ENCODE measurements at regions not wholly inside any gene's neighbourhood (a gene's known extent, or its start where the extent isn't known, plus 50 kb on each side); places are given as distances from the start of the nearest gene placed in this dataset.

DNA sequence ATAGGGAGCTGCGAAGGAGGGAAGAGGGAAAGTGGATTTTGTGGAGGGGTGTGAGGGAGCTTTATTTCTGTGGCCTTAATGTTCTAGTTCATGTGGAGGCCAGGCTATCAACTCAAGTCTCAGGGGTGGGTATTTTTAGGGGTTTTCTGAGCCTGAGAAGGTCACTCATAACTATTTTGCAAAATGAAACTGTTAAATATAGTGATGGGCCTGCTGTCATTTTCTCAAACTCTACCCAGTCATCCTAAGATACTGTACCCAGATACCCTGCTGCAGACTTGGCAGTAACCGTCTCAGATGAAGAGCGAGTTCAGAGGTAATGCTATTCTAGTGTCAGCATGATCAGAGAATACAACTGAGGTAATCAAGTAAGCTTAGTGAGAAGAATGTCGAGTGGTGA is 545.0 kb upstream of the TBL1XR1 start:
- Histone ChIP-seq H3K4me3 (ENCODE audit: low read depth in 1 of 3, low read length in 3 of 3) (no peak overlapping the region), H3K4me1 (ENCODE audit: control insufficient read depth in 3 of 3, insufficient read depth in 2 of 3, low read depth in 1 of 3, low read length in 2 of 3) (no peaks in the 10 kb centered on the region), H3K27me3 (ENCODE audit: control insufficient read depth in 3 of 3, insufficient read depth in 3 of 3, low read length in 3 of 3) (no peaks in the 10 kb centered on the region), H3K36me3 (ENCODE audit: control insufficient read depth in 3 of 3, insufficient read depth in 2 of 3, low read depth in 1 of 3, low read length in 3 of 3) (no peaks in the 10 kb centered on the region), H3K27ac (ENCODE audit: low read depth in 1 of 3, low read length in 2 of 3) (no peak overlapping the region), H3K9me3 (ENCODE audit: control insufficient read depth in 2 of 2, insufficient read depth in 1 of 2, low read depth in 1 of 2, low read length in 1 of 2) (peaks cover 0 to 7% of the 10 kb centered on the region in 2 donors)
- WGBS, 3 donors, result 86 to 88% (median 88%) methylated on average over 4 of the region's 4 CpGs
- no peak for FAIRE-seq
- no peak for DNase-seq

DNA sequence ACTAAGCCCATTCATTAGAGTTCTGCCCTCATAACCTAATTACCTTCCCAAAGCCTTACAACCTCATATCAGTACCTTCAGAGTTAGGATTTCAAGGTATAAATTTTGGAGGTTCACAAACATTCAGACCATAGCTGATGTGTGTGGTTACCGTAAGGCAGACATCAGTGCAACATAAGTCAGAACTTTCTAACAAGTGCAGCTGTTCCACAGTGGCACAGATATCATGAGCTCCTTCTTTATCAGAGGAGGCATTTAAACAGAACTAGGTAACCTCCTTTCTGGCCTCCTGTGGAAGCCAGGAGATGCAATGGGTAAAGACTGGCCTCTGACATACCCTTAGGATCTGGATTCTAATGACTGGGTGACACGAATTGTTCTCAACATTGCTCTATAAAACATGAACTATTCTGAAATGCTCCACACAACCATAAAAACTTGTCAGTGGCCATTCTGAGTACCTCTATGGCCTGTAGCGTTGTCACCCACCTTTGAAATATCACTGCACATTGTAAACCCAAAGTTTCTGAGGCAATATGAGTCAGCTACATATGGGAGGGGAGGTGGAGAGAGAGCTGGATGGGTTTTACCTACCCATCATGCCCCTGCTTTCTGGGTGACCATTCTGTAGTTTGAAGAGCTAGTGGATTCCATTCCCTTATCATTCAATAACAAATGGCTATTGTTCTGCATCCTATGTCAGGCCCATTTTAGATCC is 546.0 kb upstream of the TBL1XR1 start:
- Histone ChIP-seq H3K4me3 (ENCODE audit: low read depth in 1 of 3, low read length in 3 of 3) (no peak overlapping the region), H3K4me1 (ENCODE audit: control insufficient read depth in 3 of 3, insufficient read depth in 2 of 3, low read depth in 1 of 3, low read length in 2 of 3) (no peaks in the 10 kb centered on the region), H3K9me3 (ENCODE audit: control insufficient read depth in 2 of 2, insufficient read depth in 1 of 2, low read depth in 1 of 2, low read length in 1 of 2) (peaks cover 0 to 7% of the 10 kb centered on the region in 2 donors), H3K36me3 (ENCODE audit: control insufficient read depth in 3 of 3, insufficient read depth in 2 of 3, low read depth in 1 of 3, low read length in 3 of 3) (no peaks in the 10 kb centered on the region), H3K27ac (ENCODE audit: low read depth in 1 of 3, low read length in 2 of 3) (no peak overlapping the region), H3K27me3 (ENCODE audit: control insufficient read depth in 3 of 3, insufficient read depth in 3 of 3, low read length in 3 of 3) (no peaks in the 10 kb centered on the region)
- WGBS, 3 donors, result 57 to 84% (median 79%) methylated on average over 3 of the region's 3 CpGs
- DNase-seq (no peak), FAIRE-seq (no peak)

DNA sequence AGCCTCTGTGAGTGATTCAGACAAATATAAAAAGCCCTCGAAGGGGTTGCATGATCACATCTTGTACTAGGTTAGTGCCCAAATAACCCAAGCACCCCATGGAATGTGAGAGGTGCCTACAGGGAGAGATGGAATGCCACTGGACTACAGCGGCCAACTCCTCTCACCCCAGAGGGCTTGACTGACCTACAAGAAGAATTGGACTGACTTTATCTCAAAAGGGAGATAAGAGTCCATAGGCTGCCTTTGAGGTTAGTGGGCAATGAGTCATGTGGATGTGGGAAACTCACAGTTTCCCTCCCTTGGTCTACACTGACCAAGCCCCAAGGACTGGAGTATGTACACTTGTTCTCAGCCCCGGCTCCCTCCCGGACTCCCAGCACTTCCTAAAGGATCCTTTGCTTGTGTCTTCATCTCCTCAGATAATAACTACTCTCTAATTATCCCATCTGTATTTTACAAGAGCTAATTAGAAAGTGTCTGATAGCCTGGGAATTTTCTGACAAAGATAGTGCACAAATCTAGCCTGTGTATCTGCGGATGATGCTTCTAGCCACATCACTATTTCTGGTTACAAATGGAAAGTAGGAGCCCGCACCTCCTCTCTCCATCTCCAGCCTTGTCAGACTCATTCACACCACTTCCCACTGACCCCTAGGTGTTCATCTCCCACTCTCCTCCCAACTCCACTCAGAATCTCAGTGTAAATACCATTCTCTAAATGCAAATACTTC is 547.8 kb upstream of the TBL1XR1 start:
- H3K27me3 ChIP-seq (ENCODE audit: control insufficient read depth in 3 of 3, insufficient read depth in 3 of 3, low read length in 3 of 3), result no peaks in the 10 kb centered on the region
- no peaks in the 10 kb centered on the region for H3K4me1 ChIP-seq (ENCODE audit: control insufficient read depth in 3 of 3, insufficient read depth in 2 of 3, low read depth in 1 of 3, low read length in 2 of 3)
- peaks cover 0 to 7% of the 10 kb centered on the region in 2 donors for H3K9me3 ChIP-seq (ENCODE audit: control insufficient read depth in 2 of 2, insufficient read depth in 1 of 2, low read depth in 1 of 2, low read length in 1 of 2)
- no peak for DNase-seq
- H3K4me3 ChIP-seq (ENCODE audit: low read depth in 1 of 3, low read length in 3 of 3), result no peak overlapping the region
- 75 to 90% (median 84%) methylated on average over 6 of the region's 6 CpGs for WGBS, 3 donors
- H3K27ac ChIP-seq (ENCODE audit: low read depth in 1 of 3, low read length in 2 of 3), result no peak overlapping the region
- no peak for FAIRE-seq
- no peaks in the 10 kb centered on the region for H3K36me3 ChIP-seq (ENCODE audit: control insufficient read depth in 3 of 3, insufficient read depth in 2 of 3, low read depth in 1 of 3, low read length in 3 of 3)

DNA sequence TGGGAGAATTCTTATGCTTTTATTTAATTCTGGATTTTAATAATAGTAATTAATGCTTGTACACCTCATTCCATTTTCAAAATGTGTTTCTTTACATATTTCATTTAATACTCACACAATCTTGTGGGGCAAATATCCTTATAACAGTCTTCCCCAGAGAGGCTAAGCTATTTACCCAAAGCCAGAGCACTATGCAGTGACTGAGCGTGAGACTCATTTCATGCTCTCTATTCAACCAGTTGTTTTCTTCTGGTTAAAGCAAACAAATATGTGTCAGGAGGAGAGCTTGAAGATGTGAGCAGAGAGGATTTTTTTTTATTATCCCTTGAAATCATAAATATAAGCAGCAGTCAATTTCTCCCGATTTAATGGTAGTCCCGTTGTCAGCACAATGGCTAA is 548.3 kb upstream of the TBL1XR1 start:
- H3K4me3 ChIP-seq (ENCODE audit: low read depth in 1 of 3, low read length in 3 of 3), result no peak overlapping the region
- no peaks in the 10 kb centered on the region for H3K36me3 ChIP-seq (ENCODE audit: control insufficient read depth in 3 of 3, insufficient read depth in 2 of 3, low read depth in 1 of 3, low read length in 3 of 3)
- peaks cover 0 to 7% of the 10 kb centered on the region in 2 donors for H3K9me3 ChIP-seq (ENCODE audit: control insufficient read depth in 2 of 2, insufficient read depth in 1 of 2, low read depth in 1 of 2, low read length in 1 of 2)
- H3K4me1 ChIP-seq (ENCODE audit: control insufficient read depth in 3 of 3, insufficient read depth in 2 of 3, low read depth in 1 of 3, low read length in 2 of 3), result no peaks in the 10 kb centered on the region
- DNase-seq (no peak), FAIRE-seq (no peak)
- H3K27me3 ChIP-seq (ENCODE audit: control insufficient read depth in 3 of 3, insufficient read depth in 3 of 3, low read length in 3 of 3), result no peaks in the 10 kb centered on the region
- WGBS, 3 donors, result 62 to 71% (median 71%) methylated on average over 3 of the region's 3 CpGs
- no peak overlapping the region for H3K27ac ChIP-seq (ENCODE audit: low read depth in 1 of 3, low read length in 2 of 3)

DNA sequence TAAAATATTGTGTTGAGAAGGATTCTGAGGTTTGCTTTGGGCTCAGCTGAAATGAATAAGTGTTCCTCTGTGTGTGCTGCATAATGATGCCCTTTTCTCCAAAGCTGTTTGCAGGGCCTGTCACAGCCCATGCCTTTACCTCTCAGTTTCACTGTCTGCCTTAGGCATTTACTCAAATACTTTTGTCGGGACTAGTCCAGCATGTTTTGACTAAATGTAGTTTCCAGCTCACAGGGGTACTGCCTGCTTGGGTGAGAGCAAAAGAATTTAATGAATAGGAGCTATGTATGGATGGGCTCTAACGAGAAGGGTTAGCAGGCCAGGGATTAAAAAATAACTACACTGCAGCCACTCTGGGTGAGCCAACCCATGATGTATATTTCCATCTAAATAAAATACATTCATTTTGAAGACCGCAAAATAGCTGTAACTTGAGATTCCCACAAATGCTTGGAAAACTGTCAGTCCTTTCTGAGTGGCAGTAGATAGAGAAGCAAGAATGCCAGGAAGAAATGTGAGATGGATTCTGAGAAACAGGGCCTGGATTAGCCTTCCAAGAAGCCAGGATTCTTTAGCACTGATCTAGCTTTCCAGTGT is 549.2 kb upstream of the TBL1XR1 start:
- no peak for FAIRE-seq
- Histone ChIP-seq H3K27ac (ENCODE audit: low read depth in 1 of 3, low read length in 2 of 3) (no peak overlapping the region), H3K4me3 (ENCODE audit: low read depth in 1 of 3, low read length in 3 of 3) (no peak overlapping the region), H3K36me3 (ENCODE audit: control insufficient read depth in 3 of 3, insufficient read depth in 2 of 3, low read depth in 1 of 3, low read length in 3 of 3) (no peaks in the 10 kb centered on the region), H3K9me3 (ENCODE audit: control insufficient read depth in 2 of 2, insufficient read depth in 1 of 2, low read depth in 1 of 2, low read length in 1 of 2) (peaks cover 0 to 7% of the 10 kb centered on the region in 2 donors), H3K27me3 (ENCODE audit: control insufficient read depth in 3 of 3, insufficient read depth in 3 of 3, low read length in 3 of 3) (no peaks in the 10 kb centered on the region), H3K4me1 (ENCODE audit: control insufficient read depth in 3 of 3, insufficient read depth in 2 of 3, low read depth in 1 of 3, low read length in 2 of 3) (no peaks in the 10 kb centered on the region)
- no peak for DNase-seq
- 76 to 86% (median 82%) methylated on average over 3 of the region's 3 CpGs for WGBS, 3 donors

DNA sequence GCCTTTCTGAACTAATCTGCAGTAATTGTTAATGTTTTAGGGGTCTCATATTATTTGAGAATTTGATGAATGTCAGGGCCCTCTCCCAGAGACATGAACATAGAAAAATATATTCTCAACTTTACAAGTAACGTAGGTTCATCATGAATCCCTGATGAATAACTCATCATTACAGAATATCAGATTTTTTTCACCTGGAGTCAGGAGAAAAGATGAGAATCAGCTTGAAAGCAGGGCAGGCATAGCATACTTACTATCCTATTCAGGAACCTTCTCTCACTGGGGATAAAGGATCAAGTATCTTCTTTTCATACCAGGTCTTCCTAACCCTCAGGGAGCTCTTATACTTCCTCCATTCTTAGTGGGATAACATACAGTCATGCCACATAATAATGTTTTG is 552.6 kb upstream of the TBL1XR1 start:
- H3K4me3 ChIP-seq (ENCODE audit: low read depth in 1 of 3, low read length in 3 of 3), result no peak overlapping the region
- no peaks in the 10 kb centered on the region for H3K4me1 ChIP-seq (ENCODE audit: control insufficient read depth in 3 of 3, insufficient read depth in 2 of 3, low read depth in 1 of 3, low read length in 2 of 3)
- 89 to 98% (median 97%) methylated on average over 1 of the region's 1 CpG for WGBS, 3 donors
- no peak for FAIRE-seq
- H3K27ac ChIP-seq (ENCODE audit: low read depth in 1 of 3, low read length in 2 of 3), result no peak overlapping the region
- H3K27me3 ChIP-seq (ENCODE audit: control insufficient read depth in 3 of 3, insufficient read depth in 3 of 3, low read length in 3 of 3), result no peaks in the 10 kb centered on the region
- no peaks in the 10 kb centered on the region for H3K9me3 ChIP-seq (ENCODE audit: control insufficient read depth in 2 of 2, insufficient read depth in 1 of 2, low read depth in 1 of 2, low read length in 1 of 2)
- no peaks in the 10 kb centered on the region for H3K36me3 ChIP-seq (ENCODE audit: control insufficient read depth in 3 of 3, insufficient read depth in 2 of 3, low read depth in 1 of 3, low read length in 3 of 3)
- no peak for DNase-seq

DNA sequence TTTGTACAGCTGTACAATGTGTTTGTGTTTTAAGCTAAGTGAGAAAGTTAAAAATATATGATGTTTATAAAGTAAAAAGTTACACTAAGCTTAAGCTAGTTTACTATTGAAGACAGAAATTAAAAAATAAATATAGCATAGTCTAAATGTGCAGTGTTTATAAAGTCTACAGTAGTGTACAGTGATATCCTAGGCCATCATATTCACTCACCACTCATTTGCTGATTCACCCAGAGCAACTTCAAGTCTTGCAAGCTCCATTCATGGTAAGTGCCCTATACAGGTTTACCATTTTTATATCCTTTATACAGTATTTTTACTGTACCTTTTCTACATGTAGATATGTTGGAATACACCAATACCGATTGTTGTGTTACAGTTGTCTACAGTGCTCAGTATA is 553.2 kb upstream of the TBL1XR1 start:
- H3K27me3 ChIP-seq (ENCODE audit: control insufficient read depth in 3 of 3, insufficient read depth in 3 of 3, low read length in 3 of 3), result no peaks in the 10 kb centered on the region
- no peak overlapping the region for H3K27ac ChIP-seq (ENCODE audit: low read depth in 1 of 3, low read length in 2 of 3)
- DNase-seq, result no peak
- no peak overlapping the region for H3K4me3 ChIP-seq (ENCODE audit: low read depth in 1 of 3, low read length in 3 of 3)
- H3K9me3 ChIP-seq (ENCODE audit: control insufficient read depth in 2 of 2, insufficient read depth in 1 of 2, low read depth in 1 of 2, low read length in 1 of 2), result no peaks in the 10 kb centered on the region
- WGBS, 3 donors, result 95 to 100% (median 96%) methylated on average over 1 of the region's 1 CpG
- no peaks in the 10 kb centered on the region for H3K4me1 ChIP-seq (ENCODE audit: control insufficient read depth in 3 of 3, insufficient read depth in 2 of 3, low read depth in 1 of 3, low read length in 2 of 3)
- FAIRE-seq, result no peak
- H3K36me3 ChIP-seq (ENCODE audit: control insufficient read depth in 3 of 3, insufficient read depth in 2 of 3, low read depth in 1 of 3, low read length in 3 of 3), result no peaks in the 10 kb centered on the region

DNA sequence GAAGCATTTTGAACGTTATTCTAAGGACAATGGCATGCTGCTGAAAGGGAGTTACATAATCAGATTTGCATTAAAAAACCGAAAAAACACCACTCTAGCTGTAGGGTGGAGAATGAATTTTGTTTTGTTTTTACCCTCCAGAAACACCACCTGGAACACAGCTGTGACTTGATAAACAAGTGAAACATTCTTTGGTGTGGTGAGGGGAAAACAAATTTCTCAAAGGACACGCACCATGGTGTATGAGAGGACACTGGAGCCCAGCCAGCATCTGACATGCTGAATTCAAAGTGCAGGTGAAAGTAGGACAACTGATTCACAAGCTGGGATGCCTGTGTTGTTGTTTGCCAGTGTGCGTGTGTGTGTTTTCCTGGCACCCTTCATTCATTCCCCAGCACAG is 554.5 kb upstream of the TBL1XR1 start:
- FAIRE-seq (no peak), DNase-seq (no peak)
- 67 to 72% (median 71%) methylated on average over 4 of the region's 4 CpGs for WGBS, 3 donors
- H3K4me1 ChIP-seq (ENCODE audit: control insufficient read depth in 3 of 3, insufficient read depth in 2 of 3, low read depth in 1 of 3, low read length in 2 of 3), result no peaks in the 10 kb centered on the region
- H3K27ac ChIP-seq (ENCODE audit: low read depth in 1 of 3, low read length in 2 of 3), result no peak overlapping the region
- H3K36me3 ChIP-seq (ENCODE audit: control insufficient read depth in 3 of 3, insufficient read depth in 2 of 3, low read depth in 1 of 3, low read length in 3 of 3), result no peaks in the 10 kb centered on the region
- no peaks in the 10 kb centered on the region for H3K9me3 ChIP-seq (ENCODE audit: control insufficient read depth in 2 of 2, insufficient read depth in 1 of 2, low read depth in 1 of 2, low read length in 1 of 2)
- no peaks in the 10 kb centered on the region for H3K27me3 ChIP-seq (ENCODE audit: control insufficient read depth in 3 of 3, insufficient read depth in 3 of 3, low read length in 3 of 3)
- H3K4me3 ChIP-seq (ENCODE audit: low read depth in 1 of 3, low read length in 3 of 3), result no peak overlapping the region

Data from small intestine (tissue), 7 donors.